Stimulated activated memory B cell treated with anti-CD40 and anti-IgM and Interleukin-4, amounts not matched to agents 10 μg/mL and 1 μg/mL and 100 μg/mL, for 72 hours (primary cell): ENCODE measurements at regions not wholly inside any gene's neighbourhood (a gene's known extent, or its start where the extent isn't known, plus 50 kb on each side); places are given as distances from the start of the nearest gene placed in this dataset.
"Not testable (repeated sequence)": the region's sequence is repeated elsewhere in the genome, so short reads cannot be mapped to it uniquely, and the experiment has no call there.

ENCODE experiments used
- ATAC-seq: fragments of 150-1000 bp; cut with Tn5 transposase; 2 replicates; pipeline ENCODE4 v1.10.0; 2021
- H3K27ac Mint-ChIP-seq: one replicate; pipeline ENCODE4 v1.8.0; 2022; ENCODE audit warnings: mild to moderate bottlenecking, mixed read lengths
- H3K27me3 Mint-ChIP-seq: one replicate; pipeline ENCODE4 v1.8.0; 2022; ENCODE audit warnings: mixed read lengths
- H3K36me3 Mint-ChIP-seq: one replicate; pipeline ENCODE4 v1.8.0; 2022; ENCODE audit warnings: mixed read lengths
- H3K4me1 Mint-ChIP-seq: one replicate; pipeline ENCODE4 v1.8.0; 2022; ENCODE audit warnings: mixed read lengths
- H3K4me3 Mint-ChIP-seq: one replicate; pipeline ENCODE4 v1.8.0; 2022; ENCODE audit warnings: mild to moderate bottlenecking, moderate library complexity, mixed read lengths
- H3K9me3 Mint-ChIP-seq: one replicate; pipeline ENCODE4 v1.8.0; 2022; ENCODE audit warnings: mixed read lengths

DNA sequence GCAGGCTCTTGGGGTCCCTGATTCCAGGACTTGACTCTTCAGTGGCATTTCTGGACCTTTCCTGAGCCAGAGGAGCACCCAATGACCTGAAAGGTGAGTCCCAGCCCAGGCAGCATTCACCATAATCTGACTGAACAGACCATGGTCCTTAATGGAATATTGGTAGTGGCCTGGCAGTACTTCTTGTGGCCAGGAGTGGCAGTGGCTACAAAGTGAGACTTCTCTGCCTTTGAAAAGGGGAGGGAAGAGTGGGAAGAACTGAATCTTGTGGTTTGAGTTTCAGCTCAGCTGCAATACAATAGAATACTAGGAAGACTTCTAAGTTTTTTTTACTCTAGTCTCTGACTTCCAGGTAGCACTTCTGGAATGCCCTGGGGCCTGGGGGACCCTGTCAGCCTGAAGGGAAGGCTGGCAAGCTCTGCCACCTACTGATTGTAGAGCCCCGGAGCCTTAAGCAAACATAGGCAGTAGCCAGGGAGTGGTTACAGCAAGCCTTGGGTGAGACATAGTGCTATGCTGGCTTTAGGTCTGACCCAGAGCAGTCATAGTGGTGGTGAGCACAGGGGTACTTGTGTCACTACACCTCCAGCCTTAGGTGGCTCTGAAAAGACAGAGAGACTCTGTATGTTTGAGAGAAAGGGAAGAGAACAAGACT is 674.2 kb upstream of the MANEA start:
- Mint-ChIP-seq H3K36me3 (no peaks in the 10 kb centered on the region), H3K4me3 (no peak overlapping the region), H3K27me3 (no peaks in the 10 kb centered on the region), H3K9me3 (peaks cover 2% of the 10 kb centered on the region), H3K27ac (no peak overlapping the region), H3K4me1 (no peaks in the 10 kb centered on the region)
- ATAC-seq: no peak

DNA sequence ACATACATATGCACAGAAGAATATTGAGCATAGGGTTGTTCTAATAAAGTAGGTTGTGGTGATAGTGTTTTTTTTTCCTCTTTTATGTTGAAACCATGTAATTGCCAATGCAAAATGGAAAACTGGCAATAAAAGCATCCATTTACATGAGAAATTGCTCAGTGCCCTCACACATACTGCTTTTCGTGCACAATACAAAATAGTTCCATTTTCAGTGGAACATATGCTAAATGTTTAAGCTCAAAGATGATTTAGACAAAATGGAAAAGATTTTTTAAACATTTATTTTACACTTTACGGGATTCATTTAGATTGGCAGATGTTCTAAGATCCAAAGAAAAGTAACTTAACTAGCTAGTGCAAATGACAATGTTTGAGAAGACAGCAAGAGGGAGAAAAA is 678.1 kb upstream of the MANEA start:
- no peaks in the 10 kb centered on the region for H3K36me3 Mint-ChIP-seq
- no peak for ATAC-seq
- H3K27me3 Mint-ChIP-seq: no peaks in the 10 kb centered on the region
- H3K9me3 Mint-ChIP-seq: peaks cover 3% of the 10 kb centered on the region
- H3K27ac Mint-ChIP-seq: no peak overlapping the region
- H3K4me3 Mint-ChIP-seq: no peak overlapping the region
- H3K4me1 Mint-ChIP-seq: no peaks in the 10 kb centered on the region

DNA sequence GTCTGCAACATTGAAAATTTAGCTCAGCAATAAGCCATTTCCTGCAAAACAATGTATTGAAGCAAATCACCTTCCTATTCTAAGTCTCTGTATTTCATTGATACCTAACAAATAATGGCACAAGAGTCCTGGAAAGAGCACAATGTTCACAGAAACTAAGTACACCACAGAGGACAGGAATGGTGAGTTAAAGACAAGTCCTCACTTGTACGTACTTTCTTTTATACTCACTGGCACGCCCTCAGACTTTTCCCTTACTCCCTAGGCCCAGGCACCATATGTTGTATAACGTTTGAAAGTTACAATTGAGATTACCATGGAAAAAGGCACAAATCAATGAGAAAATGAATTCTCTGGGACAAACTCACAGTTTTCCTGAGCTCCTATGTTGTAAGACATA is 683.0 kb upstream of the MANEA start:
- no peak for ATAC-seq
- Mint-ChIP-seq H3K9me3 (peaks cover 3% of the 10 kb centered on the region), H3K4me3 (no peak overlapping the region), H3K36me3 (no peaks in the 10 kb centered on the region), H3K27me3 (no peaks in the 10 kb centered on the region), H3K4me1 (no peaks in the 10 kb centered on the region), H3K27ac (no peak overlapping the region)

DNA sequence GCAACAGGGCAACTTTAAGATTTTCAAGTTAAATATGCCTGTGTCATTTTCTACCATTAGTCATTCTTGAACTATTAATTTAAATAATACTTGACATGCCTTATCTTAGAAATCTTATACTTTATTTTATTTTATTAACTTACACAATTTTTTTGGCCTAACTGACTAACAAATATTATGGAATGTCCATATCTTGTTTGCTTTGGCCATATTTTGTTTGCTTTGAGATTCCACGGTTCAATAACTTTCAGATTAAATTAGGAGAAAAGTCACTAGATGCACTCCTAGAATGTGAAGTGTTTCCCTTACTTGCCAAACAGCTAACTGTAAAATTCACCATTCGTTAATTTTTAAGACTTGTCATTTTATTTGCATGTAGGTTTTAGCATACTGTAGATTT is 684.0 kb upstream of the MANEA start:
- ATAC-seq: no peak
- no peak overlapping the region for H3K27ac Mint-ChIP-seq
- no peaks in the 10 kb centered on the region for H3K4me1 Mint-ChIP-seq
- H3K9me3 Mint-ChIP-seq: peaks cover 3% of the 10 kb centered on the region
- H3K4me3 Mint-ChIP-seq: no peak overlapping the region
- no peaks in the 10 kb centered on the region for H3K36me3 Mint-ChIP-seq
- no peaks in the 10 kb centered on the region for H3K27me3 Mint-ChIP-seq

DNA sequence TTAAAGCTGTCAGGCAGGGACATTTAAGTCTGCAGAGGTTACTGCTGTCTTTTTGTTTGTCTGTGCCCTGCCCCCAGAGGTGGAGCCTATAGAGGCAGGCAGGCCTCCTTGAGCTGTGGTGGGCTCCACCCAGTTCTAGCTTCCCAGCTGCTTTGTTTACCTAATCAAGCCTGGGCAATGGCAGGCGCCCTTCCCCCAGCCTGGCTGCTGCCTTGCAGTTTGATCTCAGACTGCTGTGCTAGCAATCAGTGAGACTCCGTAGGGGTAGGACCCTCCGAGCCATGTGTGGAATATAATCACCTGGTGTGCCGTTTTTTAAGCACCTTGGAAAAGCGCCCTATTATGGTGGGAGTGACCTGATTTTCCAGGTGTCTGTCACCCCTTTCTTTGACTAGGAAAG is 703.5 kb upstream of the MANEA start:
- H3K4me3 Mint-ChIP-seq, ATAC-seq, H3K9me3 Mint-ChIP-seq, H3K27ac Mint-ChIP-seq, H3K4me1 Mint-ChIP-seq, H3K36me3 Mint-ChIP-seq, H3K27me3 Mint-ChIP-seq: not testable (repeated sequence)

DNA sequence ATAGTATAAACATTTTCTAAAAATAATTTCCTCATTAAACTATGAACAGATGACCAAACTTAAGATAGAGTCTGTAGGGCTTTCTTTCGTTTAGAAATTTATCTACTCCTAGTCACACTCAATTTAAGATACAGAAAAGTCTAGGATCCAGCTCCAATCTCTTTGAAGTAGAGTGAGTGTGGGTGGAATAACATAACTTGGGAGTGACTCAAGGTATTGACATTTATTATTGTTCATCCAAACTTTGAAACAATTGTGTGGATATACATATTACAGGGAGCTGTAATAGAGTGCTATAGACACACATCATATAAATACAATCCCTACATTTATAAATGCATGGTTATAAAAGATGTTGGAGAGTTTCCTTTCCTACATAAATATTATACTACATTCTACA is 715.2 kb upstream of the MANEA start:
- no peak for ATAC-seq
- Mint-ChIP-seq H3K27ac (no peak overlapping the region), H3K36me3 (no peaks in the 10 kb centered on the region), H3K27me3 (no peaks in the 10 kb centered on the region), H3K9me3 (no peaks in the 10 kb centered on the region), H3K4me1 (no peaks in the 10 kb centered on the region), H3K4me3 (no peak overlapping the region)

DNA sequence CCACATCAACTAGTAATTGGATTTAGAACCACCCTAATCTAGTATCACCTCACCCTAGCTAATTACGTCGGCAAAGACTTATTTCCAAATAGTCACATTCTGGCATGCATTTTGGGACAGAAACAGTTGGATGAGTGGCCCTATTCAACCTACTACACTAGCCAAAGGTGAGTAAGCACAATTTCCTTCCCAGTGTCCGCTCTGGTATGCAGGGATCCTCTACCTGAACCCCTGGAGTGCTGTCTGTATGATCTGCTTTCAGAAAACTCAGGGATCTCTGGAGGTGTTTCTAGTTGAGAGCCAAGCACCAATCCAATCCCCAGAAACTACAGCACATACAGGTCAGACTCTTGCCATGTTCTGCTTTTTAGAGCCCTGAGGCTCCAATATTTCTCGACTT is 717.4 kb upstream of the MANEA start:
- no peaks in the 10 kb centered on the region for H3K4me1 Mint-ChIP-seq
- ATAC-seq: no peak
- peaks cover 2% of the 10 kb centered on the region for H3K9me3 Mint-ChIP-seq
- H3K36me3 Mint-ChIP-seq: no peaks in the 10 kb centered on the region
- no peak overlapping the region for H3K27ac Mint-ChIP-seq
- no peak overlapping the region for H3K4me3 Mint-ChIP-seq
- no peaks in the 10 kb centered on the region for H3K27me3 Mint-ChIP-seq

DNA sequence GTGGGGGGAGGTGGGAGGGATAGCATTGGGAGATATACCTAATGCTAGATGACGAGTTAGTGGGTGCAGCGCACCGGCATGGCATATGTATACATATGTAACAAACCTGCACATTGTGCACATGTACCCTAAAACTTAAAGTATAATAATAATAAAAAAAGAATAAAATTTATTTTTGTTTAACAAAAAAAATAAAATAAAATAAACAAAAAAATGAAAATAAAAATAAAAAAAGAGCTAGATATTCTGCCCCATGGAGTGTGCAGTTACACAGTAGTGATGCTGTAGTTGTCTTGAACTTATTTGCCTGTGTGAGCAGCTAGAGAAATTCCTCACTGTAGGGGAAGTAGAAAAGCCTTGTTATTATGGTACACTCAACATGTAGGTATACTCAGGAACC is 720.3 kb upstream of the MANEA start:
- H3K36me3 Mint-ChIP-seq, H3K4me1 Mint-ChIP-seq, H3K27ac Mint-ChIP-seq, H3K9me3 Mint-ChIP-seq, H3K4me3 Mint-ChIP-seq, ATAC-seq, H3K27me3 Mint-ChIP-seq: not testable (repeated sequence)

DNA sequence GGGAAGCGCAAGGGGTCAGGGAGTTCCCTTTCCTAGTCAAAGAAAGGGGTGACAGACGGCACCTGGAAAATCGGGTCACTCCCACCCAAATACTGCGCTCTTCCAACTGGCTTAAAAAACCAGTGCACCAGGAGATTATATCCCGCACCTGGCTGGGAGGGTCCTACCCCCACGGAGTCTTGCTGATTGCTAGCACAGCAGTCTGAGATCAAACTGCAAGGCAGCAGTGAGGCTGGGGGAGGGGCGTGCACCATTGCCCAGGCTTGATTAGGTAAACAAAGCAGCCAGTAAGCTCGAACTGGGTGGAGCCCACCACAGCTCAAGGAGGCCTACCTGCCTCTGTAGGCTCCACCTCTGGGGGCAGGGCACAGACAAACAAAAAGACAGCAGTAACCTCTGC is 726.0 kb upstream of the MANEA start:
- H3K36me3 Mint-ChIP-seq, H3K4me3 Mint-ChIP-seq, H3K27me3 Mint-ChIP-seq, H3K27ac Mint-ChIP-seq, ATAC-seq, H3K4me1 Mint-ChIP-seq, H3K9me3 Mint-ChIP-seq: not testable (repeated sequence)

DNA sequence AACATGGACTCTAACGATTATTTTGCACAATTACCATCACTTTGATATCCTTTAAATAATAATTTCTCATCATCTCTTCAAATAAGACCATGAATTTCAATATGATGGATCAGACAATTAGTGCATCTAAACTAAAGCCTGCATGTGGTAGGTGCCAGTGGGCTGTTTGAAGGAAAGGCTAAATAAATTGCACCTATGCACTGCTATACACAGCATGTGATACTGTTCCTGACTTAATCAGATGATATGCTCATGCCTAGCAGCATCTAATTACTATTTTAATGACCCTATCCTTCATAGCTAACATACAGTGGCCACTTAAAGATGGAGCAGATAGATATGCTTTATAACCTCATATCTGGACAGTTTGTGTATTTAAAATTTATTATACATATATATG is 731.6 kb upstream of the MANEA start:
- Mint-ChIP-seq H3K4me3 (no peak overlapping the region), H3K36me3 (no peaks in the 10 kb centered on the region), H3K4me1 (no peaks in the 10 kb centered on the region), H3K9me3 (no peaks in the 10 kb centered on the region), H3K27me3 (no peaks in the 10 kb centered on the region), H3K27ac (no peak overlapping the region)
- no peak for ATAC-seq

DNA sequence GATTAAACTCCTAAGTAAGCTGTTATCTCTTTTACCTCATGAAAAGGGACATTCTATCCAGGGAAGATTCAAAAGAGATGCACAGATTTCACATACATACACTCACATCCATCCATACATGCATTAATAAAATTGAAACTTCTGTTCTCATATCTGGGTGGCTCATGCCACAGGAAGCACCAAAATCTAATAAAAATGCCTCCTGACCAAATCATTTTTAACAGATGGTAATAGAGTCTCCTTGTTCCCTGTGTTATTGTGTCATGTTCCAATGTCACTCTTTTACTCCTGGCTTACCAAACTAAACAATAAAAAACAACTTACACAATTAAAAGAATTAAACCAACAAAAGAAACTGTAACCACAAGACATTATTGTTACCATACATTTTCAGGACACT is 742.1 kb upstream of the MANEA start:
- no peak for ATAC-seq
- Mint-ChIP-seq H3K36me3 (no peaks in the 10 kb centered on the region), H3K27ac (no peak overlapping the region), H3K27me3 (no peaks in the 10 kb centered on the region), H3K4me1 (no peaks in the 10 kb centered on the region), H3K9me3 (peaks cover 13% of the 10 kb centered on the region), H3K4me3 (no peak overlapping the region)

DNA sequence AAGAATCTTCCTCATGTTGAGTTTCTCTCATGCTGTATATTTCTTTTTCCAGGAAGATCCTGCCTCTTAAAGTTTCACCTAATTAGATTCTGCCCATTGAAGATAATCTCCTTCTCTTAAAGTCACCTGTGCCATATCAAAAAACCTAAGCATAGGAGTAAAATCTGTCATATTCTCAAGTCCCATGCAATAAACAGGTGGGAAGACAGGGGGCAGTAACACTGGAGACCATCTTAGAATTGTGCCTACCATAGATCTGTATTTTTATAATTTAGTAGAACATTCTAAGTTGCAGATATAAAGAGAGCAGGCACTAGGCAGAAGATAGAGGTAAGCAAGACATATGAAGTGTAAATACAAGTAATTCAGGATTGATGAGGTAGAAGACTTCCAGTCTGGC is 763.5 kb upstream of the MANEA start:
- H3K27me3 Mint-ChIP-seq: no peaks in the 10 kb centered on the region

DNA sequence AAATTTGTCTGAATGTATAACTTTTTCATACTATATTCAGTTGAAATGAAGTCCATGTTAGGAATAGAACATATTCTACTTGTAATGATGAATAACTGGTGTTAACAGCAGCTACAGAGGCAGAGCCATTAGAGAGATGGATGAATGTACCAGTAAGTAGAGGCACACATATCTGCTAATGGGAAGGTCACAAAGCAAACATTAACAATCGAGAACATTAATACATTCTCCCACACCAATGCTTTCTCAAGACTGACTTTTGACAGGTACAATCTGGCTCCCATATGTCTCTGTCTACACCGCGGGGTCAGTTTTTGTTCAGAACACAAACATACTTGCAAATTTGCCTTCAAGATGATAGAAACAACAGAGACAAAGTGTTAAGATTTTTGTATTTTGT is 776.0 kb upstream of the MANEA start:
- H3K27ac Mint-ChIP-seq: no peak overlapping the region
- ATAC-seq: no peak
- H3K9me3 Mint-ChIP-seq: peaks cover 9% of the 10 kb centered on the region
- no peaks in the 10 kb centered on the region for H3K27me3 Mint-ChIP-seq
- no peaks in the 10 kb centered on the region for H3K4me1 Mint-ChIP-seq
- H3K36me3 Mint-ChIP-seq: no peaks in the 10 kb centered on the region
- no peak overlapping the region for H3K4me3 Mint-ChIP-seq

More for the DNA sequence above, 763.5 kb upstream of the MANEA start:
- no peak for ATAC-seq
- Mint-ChIP-seq H3K36me3 (no peaks in the 10 kb centered on the region), H3K4me1 (no peaks in the 10 kb centered on the region), H3K4me3 (no peak overlapping the region), H3K27ac (no peak overlapping the region), H3K9me3 (peaks cover 6% of the 10 kb centered on the region)

DNA sequence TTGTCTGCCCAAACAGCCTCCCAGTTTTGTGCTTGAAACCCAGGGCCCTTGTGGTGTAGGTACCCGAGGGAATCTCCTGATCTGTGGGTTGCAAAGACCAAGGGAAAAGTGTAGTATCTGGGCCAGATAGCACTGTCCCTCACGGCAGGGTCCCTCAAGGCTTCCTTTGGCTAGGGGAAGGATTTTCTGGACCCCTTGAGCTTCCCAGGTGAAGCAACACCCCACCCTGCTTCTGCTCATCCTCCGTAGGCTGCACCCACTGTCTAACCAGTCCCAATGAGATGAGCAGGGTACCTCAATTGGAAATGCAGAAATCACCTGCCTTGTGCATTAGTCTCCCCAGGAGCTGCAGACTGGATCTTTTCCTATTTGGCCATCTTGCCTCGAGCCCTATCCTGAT is 791.8 kb upstream of the MANEA start:
- no peaks in the 10 kb centered on the region for H3K27me3 Mint-ChIP-seq
- no peaks in the 10 kb centered on the region for H3K36me3 Mint-ChIP-seq
- no peak overlapping the region for H3K27ac Mint-ChIP-seq
- H3K9me3 Mint-ChIP-seq: peaks cover 9% of the 10 kb centered on the region
- H3K4me1 Mint-ChIP-seq: no peaks in the 10 kb centered on the region
- H3K4me3 Mint-ChIP-seq: no peak overlapping the region
- no peak for ATAC-seq

DNA sequence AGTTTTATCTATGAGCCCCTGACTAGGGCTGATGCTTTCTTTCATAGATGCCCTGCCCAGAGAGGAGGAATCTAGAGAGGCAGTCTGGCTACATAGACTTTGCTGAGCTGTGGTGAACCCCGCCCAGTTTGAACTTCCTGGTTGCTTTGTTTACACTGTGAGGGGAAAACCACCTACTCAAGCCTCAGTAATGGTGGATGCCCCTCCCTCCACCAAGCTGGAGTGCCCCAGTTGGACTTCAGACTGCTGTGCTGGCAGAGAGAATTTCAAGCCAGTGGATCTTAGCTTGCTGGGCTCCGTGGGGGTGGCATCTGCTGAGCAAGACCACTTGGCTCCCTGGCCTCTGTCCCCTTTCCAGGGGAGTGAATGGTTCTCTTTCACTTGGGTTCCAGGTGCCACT is 792.3 kb upstream of the MANEA start:
- ATAC-seq, H3K27ac Mint-ChIP-seq, H3K27me3 Mint-ChIP-seq, H3K4me1 Mint-ChIP-seq, H3K9me3 Mint-ChIP-seq, H3K36me3 Mint-ChIP-seq, H3K4me3 Mint-ChIP-seq: not testable (repeated sequence)

DNA sequence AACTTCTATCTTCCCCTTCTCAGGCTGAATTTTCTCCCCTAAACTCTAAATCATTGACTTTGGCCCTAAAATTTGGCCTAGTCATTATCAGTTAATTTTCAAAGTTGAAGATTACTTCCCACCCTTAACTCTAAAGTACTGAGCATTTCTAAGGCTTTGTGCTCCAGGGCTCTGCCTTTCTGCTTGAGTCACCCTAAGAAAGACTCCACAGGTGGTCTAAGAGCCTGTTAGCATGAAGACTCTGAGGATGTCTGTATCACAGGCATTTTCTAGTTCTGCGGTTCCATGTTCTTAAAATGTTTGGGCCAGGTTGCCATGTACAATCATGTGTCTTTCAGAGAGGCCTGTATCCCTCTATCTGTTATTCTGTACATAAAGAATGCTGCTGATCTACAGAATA is 808.1 kb upstream of the MANEA start:
- H3K4me3 Mint-ChIP-seq: no peak overlapping the region
- no peaks in the 10 kb centered on the region for H3K4me1 Mint-ChIP-seq
- H3K9me3 Mint-ChIP-seq: peaks cover 3% of the 10 kb centered on the region
- H3K27ac Mint-ChIP-seq: no peak overlapping the region
- ATAC-seq: no peak
- no peaks in the 10 kb centered on the region for H3K27me3 Mint-ChIP-seq
- H3K36me3 Mint-ChIP-seq: no peaks in the 10 kb centered on the region
